Memory B cell (primary cell): ENCODE measurements at regions not wholly inside any gene's neighbourhood (a gene's known extent, or its start where the extent isn't known, plus 50 kb on each side); places are given as distances from the start of the nearest gene placed in this dataset.

Experiments used
- ATAC-seq: fragments of 150-1000 bp; cut with Tn5 transposase; 2 replicates; pipeline ENCODE4 v1.10.0; 2021; ENCODE audit warnings: low read depth, mild to moderate bottlenecking, moderate library complexity
- DNase-seq, 2 donors: peaks; one replicate each; pipeline ENCODE4 v3.0.0; 2022; ENCODE audit warnings: low spot score in 2 of 2
- H3K27ac Mint-ChIP-seq: one replicate; pipeline ENCODE4 v1.8.0; 2022; ENCODE audit warnings: mild to moderate bottlenecking, moderate library complexity, mixed read lengths
- H3K27me3 Mint-ChIP-seq: one replicate; pipeline ENCODE4 v1.8.0; 2022; ENCODE audit warnings: mixed read lengths
- H3K36me3 Mint-ChIP-seq: one replicate; pipeline ENCODE4 v1.8.0; 2022; ENCODE audit warnings: mild to moderate bottlenecking, mixed read lengths
- H3K4me1 Mint-ChIP-seq: one replicate; pipeline ENCODE4 v1.8.0; 2022; ENCODE audit warnings: mixed read lengths
- H3K4me3 Mint-ChIP-seq: one replicate; pipeline ENCODE4 v1.8.0; 2022; ENCODE audit warnings: mild to moderate bottlenecking, moderate library complexity, mixed read lengths
- H3K9me3 Mint-ChIP-seq: one replicate; pipeline ENCODE4 v1.8.0; 2022; ENCODE audit warnings: mixed read lengths

DNA sequence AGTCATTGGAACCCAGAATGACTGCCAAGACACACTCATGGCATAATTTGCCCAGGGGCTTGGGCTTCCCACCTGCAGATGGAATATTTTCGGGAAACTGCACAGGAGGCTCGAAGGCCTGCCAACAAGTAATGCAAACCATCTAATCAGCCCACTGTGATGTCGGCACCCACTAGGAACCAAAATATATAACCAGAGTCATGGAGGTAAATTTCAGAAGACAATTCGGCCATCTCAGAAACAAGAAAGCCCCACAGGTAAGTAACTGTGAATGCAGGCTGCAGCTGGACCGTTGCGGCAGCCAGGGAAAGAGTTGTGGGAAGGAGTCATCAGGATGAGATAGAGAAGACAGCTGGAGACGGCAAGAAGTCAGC lies 264.4 kb downstream of the SYK start:
- Mint-ChIP-seq H3K4me1 (peaks cover 10% of the 10 kb centered on the region), H3K27me3 (peaks cover 4% of the 10 kb centered on the region), H3K27ac (no peak overlapping the region), H3K9me3 (no peaks in the 10 kb centered on the region), H3K4me3 (no peak overlapping the region), H3K36me3 (peaks cover 4% of the 10 kb centered on the region)
- no peak for DNase-seq
- no peak for ATAC-seq

- H3K4me3 Mint-ChIP-seq: no peak overlapping the region
- peaks cover 4% of the 10 kb centered on the region for H3K36me3 Mint-ChIP-seq
- no peak for DNase-seq
- peaks cover 5% of the 10 kb centered on the region for H3K4me1 Mint-ChIP-seq
- ATAC-seq: no peak
- no peaks in the 10 kb centered on the region for H3K9me3 Mint-ChIP-seq
- no peak overlapping the region for H3K27ac Mint-ChIP-seq
- peaks cover 4% of the 10 kb centered on the region for H3K27me3 Mint-ChIP-seq
Observed at GRCh38 chr9:91066856-91067255, 265.2 kb downstream of the SYK start.

- Mint-ChIP-seq H3K27ac (no peak overlapping the region), H3K9me3 (no peaks in the 10 kb centered on the region), H3K27me3 (peaks cover 4% of the 10 kb centered on the region), H3K36me3 (peaks cover 4% of the 10 kb centered on the region), H3K4me1 (peaks cover 3% of the 10 kb centered on the region), H3K4me3 (no peak overlapping the region)
- no peak for ATAC-seq
- DNase-seq: no peak
Observed at GRCh38 chr9:91067306-91067860, 265.8 kb downstream of the SYK start.

DNA sequence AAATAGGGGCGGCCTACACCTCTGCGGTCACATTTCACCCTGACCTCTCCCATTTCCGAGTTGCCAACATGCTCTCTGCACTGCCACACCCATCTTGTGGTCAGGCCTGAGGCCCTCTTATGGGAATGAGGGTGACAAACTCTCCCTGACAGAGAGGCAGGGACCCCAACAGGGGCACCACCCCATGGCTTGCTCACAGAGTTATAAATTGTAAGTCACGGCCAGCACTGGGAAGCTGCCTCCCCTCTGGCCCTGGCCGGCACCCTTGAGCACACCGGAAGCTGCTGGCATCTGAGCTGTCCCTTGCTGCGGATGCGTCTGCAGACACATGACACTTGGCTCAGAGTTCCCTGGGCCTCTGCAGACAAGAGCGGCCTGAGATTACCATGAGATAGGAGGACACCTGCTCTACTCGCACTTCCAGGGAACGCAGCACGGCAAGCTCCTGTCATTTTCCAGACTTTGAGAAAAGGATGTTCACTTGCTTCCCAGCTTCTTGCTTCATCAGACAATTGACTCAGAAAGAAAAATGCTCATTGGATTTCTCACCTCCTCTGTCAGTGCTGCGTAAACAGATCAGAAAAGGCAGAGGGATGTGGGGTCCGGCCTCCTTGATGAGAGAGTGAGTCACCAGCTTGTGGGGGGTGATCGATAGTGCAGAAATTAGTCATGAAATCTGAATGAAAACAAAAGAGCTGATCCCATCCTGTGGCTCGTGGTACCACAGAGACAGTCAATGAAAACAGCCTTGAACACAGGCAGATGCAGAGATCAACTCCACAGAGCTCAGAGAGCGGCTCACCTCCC lies 269.8 kb downstream of the SYK start:
- Mint-ChIP-seq H3K27me3 (no peaks in the 10 kb centered on the region), H3K36me3 (peaks cover 4% of the 10 kb centered on the region), H3K9me3 (no peaks in the 10 kb centered on the region), H3K27ac (no peak overlapping the region), H3K4me1 (peaks cover 3% of the 10 kb centered on the region), H3K4me3 (no peak overlapping the region)
- ATAC-seq (no peak), DNase-seq (no peak)

DNA sequence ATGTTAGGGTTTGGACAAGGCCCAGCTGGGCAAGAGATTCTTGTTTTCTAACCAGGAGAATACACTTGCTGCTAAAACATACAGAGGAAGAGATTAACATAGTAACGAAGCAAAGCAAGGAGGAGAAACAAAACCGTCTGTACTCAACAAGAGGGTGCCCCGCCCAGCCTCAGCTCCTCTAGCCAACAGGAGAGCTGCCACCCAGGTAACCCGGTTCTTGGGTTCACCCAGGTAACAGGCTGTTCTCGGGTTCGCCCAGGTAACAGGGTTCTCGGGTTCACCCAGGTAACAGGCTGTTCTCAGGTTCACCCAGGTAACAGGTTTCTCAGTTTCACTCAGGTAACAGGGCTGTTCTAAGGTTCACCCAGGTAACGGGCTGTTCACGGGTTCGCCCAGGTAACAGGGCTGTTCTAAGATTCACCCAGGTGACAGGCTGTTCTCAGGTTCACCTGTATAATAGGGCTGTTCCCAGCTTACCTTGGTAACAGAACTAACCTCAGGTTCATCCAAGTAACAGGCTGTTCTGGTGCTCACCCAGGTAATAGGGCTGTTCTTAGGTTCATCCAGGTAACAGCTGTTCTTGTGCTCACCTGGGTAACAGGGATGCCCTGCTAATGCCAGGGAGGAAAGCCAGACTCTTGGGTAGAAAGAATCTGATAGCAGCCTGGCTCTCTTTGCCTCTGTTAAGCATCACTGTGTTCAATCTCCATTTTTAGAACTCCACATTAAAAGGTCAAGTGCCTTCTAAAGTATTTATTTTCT lies 271.6 kb downstream of the SYK start:
- no peak for ATAC-seq
- DNase-seq: no peak
- H3K27me3 Mint-ChIP-seq: no peaks in the 10 kb centered on the region
- no peak overlapping the region for H3K4me3 Mint-ChIP-seq
- no peaks in the 10 kb centered on the region for H3K9me3 Mint-ChIP-seq
- peaks cover 3% of the 10 kb centered on the region for H3K4me1 Mint-ChIP-seq
- H3K27ac Mint-ChIP-seq: no peak overlapping the region
- H3K36me3 Mint-ChIP-seq: peaks cover 3% of the 10 kb centered on the region

GRCh38 chr9:91073811-91074771 lies 272.5 kb downstream of the SYK start:
- no peak overlapping the region for H3K27ac Mint-ChIP-seq
- no peaks in the 10 kb centered on the region for H3K27me3 Mint-ChIP-seq
- H3K4me1 Mint-ChIP-seq: peaks cover 3% of the 10 kb centered on the region
- peaks cover 2% of the 10 kb centered on the region for H3K36me3 Mint-ChIP-seq
- ATAC-seq: no peak
- H3K9me3 Mint-ChIP-seq: no peaks in the 10 kb centered on the region
- H3K4me3 Mint-ChIP-seq: no peak overlapping the region
- no peak for DNase-seq

GRCh38 chr9:91074866-91075265 lies 273.2 kb downstream of the SYK start:
- DNase-seq (no peak), ATAC-seq (no peak)
- Mint-ChIP-seq H3K36me3 (no peaks in the 10 kb centered on the region), H3K4me1 (peaks cover 3% of the 10 kb centered on the region), H3K27ac (no peak overlapping the region), H3K4me3 (no peak overlapping the region), H3K9me3 (no peaks in the 10 kb centered on the region), H3K27me3 (no peaks in the 10 kb centered on the region)

DNA sequence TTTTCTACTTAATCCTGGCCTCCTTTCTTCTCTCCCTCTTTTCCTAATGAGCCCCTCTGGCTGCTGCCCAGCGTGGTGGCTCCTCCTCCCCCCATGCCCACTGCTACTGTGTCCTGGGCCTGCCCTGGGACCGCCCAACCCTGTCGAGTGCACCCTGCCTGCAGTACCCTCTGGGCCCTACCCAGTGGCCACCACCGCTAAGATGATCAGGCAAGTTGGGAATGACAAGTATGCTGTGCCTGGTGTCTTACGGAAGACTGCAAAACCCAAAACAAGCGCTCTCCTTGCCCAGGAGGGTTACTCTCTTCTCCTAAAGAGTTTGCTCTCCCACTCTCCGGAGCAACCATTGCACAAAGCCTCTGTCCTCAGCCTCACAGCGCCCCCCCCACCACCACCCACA lies 273.7 kb downstream of the SYK start:
- no peaks in the 10 kb centered on the region for H3K36me3 Mint-ChIP-seq
- no peaks in the 10 kb centered on the region for H3K27me3 Mint-ChIP-seq
- no peak for DNase-seq
- ATAC-seq: no peak
- H3K4me3 Mint-ChIP-seq: no peak overlapping the region
- H3K27ac Mint-ChIP-seq: no peak overlapping the region
- H3K4me1 Mint-ChIP-seq: peaks cover 3% of the 10 kb centered on the region
- H3K9me3 Mint-ChIP-seq: no peaks in the 10 kb centered on the region

DNA sequence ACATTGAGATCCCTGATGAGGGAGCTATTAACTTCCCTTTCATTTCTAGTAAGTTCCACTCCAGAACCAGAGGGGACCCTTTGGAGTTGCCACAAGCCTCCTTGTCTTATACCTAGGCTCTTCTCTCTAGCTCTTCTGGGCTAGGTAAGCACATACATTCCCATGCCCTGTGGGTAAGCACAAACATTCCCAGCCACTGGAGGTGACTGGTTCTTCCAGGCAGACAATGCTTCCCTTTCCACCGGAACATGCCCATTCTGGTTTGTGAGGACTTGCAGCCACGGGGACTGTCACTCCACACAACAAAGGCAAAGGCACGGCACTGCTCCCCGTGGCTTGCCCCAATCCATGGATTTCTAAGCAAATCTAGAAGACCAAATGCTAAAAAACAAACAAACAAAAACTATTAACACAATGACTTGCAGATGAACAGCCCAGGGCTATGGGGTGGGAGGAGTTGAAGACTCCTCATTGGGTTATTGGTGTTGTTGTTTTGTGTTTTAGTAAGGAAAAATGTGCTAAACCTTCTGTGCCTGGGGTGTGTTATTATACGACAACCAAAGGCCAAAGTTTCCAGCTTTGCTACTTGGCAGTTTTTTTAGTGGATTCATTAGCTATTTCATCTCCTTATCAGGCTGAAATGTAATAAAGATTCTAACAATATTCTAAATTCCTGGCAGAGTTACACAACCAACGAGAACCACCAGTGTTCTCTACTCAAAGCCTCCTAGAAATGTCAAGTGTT lies 276.2 kb downstream of the SYK start:
- Mint-ChIP-seq H3K9me3 (no peaks in the 10 kb centered on the region), H3K27ac (no peak overlapping the region), H3K27me3 (no peaks in the 10 kb centered on the region), H3K4me3 (no peak overlapping the region), H3K4me1 (no peaks in the 10 kb centered on the region), H3K36me3 (no peaks in the 10 kb centered on the region)
- DNase-seq: no peak
- no peak for ATAC-seq

DNA sequence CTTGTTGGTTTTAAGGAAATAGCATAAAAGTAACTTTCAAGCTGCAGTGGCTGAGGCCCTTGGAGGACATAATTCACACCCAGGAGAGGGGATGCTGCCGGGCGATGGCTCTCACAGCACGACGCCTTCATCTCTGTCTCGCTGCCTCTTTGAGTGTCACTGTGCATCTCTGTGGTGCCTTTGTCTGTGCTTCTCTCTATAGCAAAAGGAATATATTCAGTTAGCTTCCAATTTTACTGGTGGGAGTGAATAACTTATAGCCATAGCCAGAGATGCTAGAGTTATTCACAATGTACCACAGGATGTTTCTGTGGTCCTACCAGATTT lies 276.7 kb downstream of the SYK start:
- DNase-seq (no peak), ATAC-seq (no peak)
- H3K4me3 Mint-ChIP-seq: no peak overlapping the region
- H3K27ac Mint-ChIP-seq: no peak overlapping the region
- H3K36me3 Mint-ChIP-seq: no peaks in the 10 kb centered on the region
- no peaks in the 10 kb centered on the region for H3K27me3 Mint-ChIP-seq
- no peaks in the 10 kb centered on the region for H3K4me1 Mint-ChIP-seq
- no peaks in the 10 kb centered on the region for H3K9me3 Mint-ChIP-seq

GRCh38 chr9:91082731-91083130 lies 279.0 kb downstream of the AUH start:
- no peaks in the 10 kb centered on the region for H3K27me3 Mint-ChIP-seq
- no peak overlapping the region for H3K27ac Mint-ChIP-seq
- no peaks in the 10 kb centered on the region for H3K4me1 Mint-ChIP-seq
- ATAC-seq (no peak), DNase-seq (no peak)
- no peak overlapping the region for H3K4me3 Mint-ChIP-seq
- no peaks in the 10 kb centered on the region for H3K9me3 Mint-ChIP-seq
- no peaks in the 10 kb centered on the region for H3K36me3 Mint-ChIP-seq

DNA sequence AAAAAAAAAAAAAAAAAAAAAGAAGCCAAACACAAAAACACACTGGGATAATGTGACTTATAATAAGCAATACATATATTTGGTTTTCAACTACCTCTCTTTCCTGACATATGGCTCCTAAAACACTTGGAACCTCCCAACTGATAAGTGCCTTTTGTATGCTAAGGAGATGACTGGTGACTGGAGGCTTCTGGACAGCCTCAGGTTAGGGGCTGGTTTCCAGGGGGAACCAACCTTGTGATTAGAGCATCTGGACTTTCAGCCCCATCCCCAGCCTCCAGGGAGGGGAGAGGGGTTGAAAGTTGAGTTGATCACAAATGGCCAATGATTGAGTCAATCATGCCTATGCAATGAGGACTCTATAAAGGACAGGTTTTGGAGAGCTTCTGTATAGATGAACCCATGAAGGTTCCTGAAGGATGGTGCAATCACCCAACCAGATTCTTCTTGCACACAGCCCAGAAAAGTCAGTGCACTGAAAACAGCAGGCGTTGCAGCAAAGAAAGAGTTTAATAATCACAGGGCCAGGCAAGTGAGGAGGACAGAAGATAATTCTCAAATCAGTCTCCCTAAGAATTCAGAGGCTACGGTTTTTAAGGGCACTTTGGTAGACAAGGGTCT lies 276.7 kb downstream of the AUH start:
- DNase-seq (no peak), ATAC-seq (no peak)
- Mint-ChIP-seq H3K27me3 (no peaks in the 10 kb centered on the region), H3K36me3 (no peaks in the 10 kb centered on the region), H3K4me1 (no peaks in the 10 kb centered on the region), H3K27ac (no peak overlapping the region), H3K4me3 (no peak overlapping the region), H3K9me3 (no peaks in the 10 kb centered on the region)
